HG03575 (cell line): ENCODE measurements at regions not wholly inside any gene's neighbourhood (a gene's known extent, or its start where the extent isn't known, plus 50 kb on each side); places are given as distances from the start of the nearest gene placed in this dataset.
"Not testable (repeated sequence)": the region's sequence is repeated elsewhere in the genome, so short reads cannot be mapped to it uniquely, and the experiment has no call there.

Source experiments
- ATAC-seq: cut with Tn5 transposase; IDR thresholded peaks from one replicate; pipeline ENCODE4 v1.9.1; 2021; ENCODE audit not compliant: unreplicated experiment, insufficient number of reproducible peaks, low FRiP score; ENCODE audit errors: extremely low read depth

GRCh38 chr16:79950932-79951719 lies 350.6 kb upstream of the MAF start:
- no peak for ATAC-seq

- no peak for ATAC-seq
These were observed 348.9 kb upstream of the MAF start for GRCh38 chr16:79949417-79949816.

- ATAC-seq = no peak
These were observed 347.2 kb upstream of the MAF start for GRCh38 chr16:79947771-79948170.

- ATAC-seq = no peak
These were observed 345.7 kb upstream of the MAF start for GRCh38 chr16:79946252-79946651.

GRCh38 chr16:79943736-79944135 lies 343.2 kb upstream of the MAF start:
- no peak for ATAC-seq

- ATAC-seq = no peak
These were observed 338.0 kb upstream of the MAF start for GRCh38 chr16:79938575-79938974.

GRCh38 chr16:79937671-79938070 lies 337.1 kb upstream of the MAF start:
- not testable (repeated sequence) for ATAC-seq

- no peak for ATAC-seq
These were observed 333.1 kb upstream of the MAF start for GRCh38 chr16:79933603-79934002.

GRCh38 chr16:79932572-79932971 lies 332.0 kb upstream of the MAF start:
- ATAC-seq = no peak

- ATAC-seq = no peak
These were observed 331.2 kb upstream of the MAF start for GRCh38 chr16:79931721-79932120.

GRCh38 chr16:79929260-79929965 lies 328.9 kb upstream of the MAF start:
- no peak for ATAC-seq

GRCh38 chr16:79928142-79928873 lies 327.8 kb upstream of the MAF start:
- ATAC-seq = no peak

- ATAC-seq = no peak
These were observed 326.1 kb upstream of the MAF start for GRCh38 chr16:79926451-79927205.

GRCh38 chr16:79923431-79923830 lies 322.9 kb upstream of the MAF start:
- ATAC-seq = no peak

GRCh38 chr16:79920685-79921084 lies 320.1 kb upstream of the MAF start:
- ATAC-seq = no peak

GRCh38 chr16:79918916-79919315 lies 318.4 kb upstream of the MAF start:
- ATAC-seq = no peak

- ATAC-seq = no peak
These were observed 315.2 kb upstream of the MAF start for GRCh38 chr16:79915761-79916160.

- no peak for ATAC-seq
These were observed 314.6 kb upstream of the MAF start for GRCh38 chr16:79914961-79915720.
